OCI-LY3 (cell line): ENCODE measurements at regions not wholly inside any gene's neighbourhood (a gene's known extent, or its start where the extent isn't known, plus 50 kb on each side); places are given as distances from the start of the nearest gene placed in this dataset.

ENCODE experiments used
- EZH2phosphoT487 ChIP-seq: fragments of 200-600 bp; shearing (Covaris generic); IDR thresholded peaks from 2 replicates; pipeline ENCODE4 v1.6.1; 2018; ENCODE audit warnings: antibody characterized with exemption, mixed run types, low read depth
- TF ChIP-seq, protein P1 (sequence below): fragments of 200-600, 300-600 bp; sonication (generic); IDR thresholded peaks from 2 replicates; pipeline ENCODE4 v1.5.1; 2014; ENCODE audit warnings: antibody characterized with exemption, low read length, low read depth

- TF ChIP-seq, protein P1, sequence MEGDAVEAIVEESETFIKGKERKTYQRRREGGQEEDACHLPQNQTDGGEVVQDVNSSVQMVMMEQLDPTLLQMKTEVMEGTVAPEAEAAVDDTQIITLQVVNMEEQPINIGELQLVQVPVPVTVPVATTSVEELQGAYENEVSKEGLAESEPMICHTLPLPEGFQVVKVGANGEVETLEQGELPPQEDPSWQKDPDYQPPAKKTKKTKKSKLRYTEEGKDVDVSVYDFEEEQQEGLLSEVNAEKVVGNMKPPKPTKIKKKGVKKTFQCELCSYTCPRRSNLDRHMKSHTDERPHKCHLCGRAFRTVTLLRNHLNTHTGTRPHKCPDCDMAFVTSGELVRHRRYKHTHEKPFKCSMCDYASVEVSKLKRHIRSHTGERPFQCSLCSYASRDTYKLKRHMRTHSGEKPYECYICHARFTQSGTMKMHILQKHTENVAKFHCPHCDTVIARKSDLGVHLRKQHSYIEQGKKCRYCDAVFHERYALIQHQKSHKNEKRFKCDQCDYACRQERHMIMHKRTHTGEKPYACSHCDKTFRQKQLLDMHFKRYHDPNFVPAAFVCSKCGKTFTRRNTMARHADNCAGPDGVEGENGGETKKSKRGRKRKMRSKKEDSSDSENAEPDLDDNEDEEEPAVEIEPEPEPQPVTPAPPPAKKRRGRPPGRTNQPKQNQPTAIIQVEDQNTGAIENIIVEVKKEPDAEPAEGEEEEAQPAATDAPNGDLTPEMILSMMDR: no peak
- TF ChIP-seq EZH2phosphoT487: no peak
Observed at GRCh38 chr5:7131680-7132079, 264.3 kb upstream of the ADCY2 start.
